Esophagus squamous epithelium (tissue), 4 donors: ENCODE measurements at regions not wholly inside any gene's neighbourhood (a gene's known extent, or its start where the extent isn't known, plus 50 kb on each side); places are given as distances from the start of the nearest gene placed in this dataset.

Source experiments
- CTCF ChIP-seq, 6 experiments: fragments of 450-650 bp in 4 of 6; fragments of 200-600 bp in 2 of 6; sonication (generic) in 2 of 6; IDR thresholded peaks; one replicate each; pipeline ENCODE4 v1.5.1; 2016 to 2019; ENCODE audit warnings: antibody characterized with exemption in 6 of 6, mild to moderate bottlenecking in 4 of 6, moderate library complexity in 4 of 6
- POLR2A ChIP-seq, 4 donors: fragments of 450-650 bp; IDR thresholded peaks; one replicate each; pipeline ENCODE4 v1.6.1; 2017; ENCODE audit warnings: antibody characterized with exemption in 4 of 4, mild to moderate bottlenecking in 4 of 4, moderate library complexity in 3 of 4

- no peak for TF ChIP-seq POLR2A (IDR thresholded peaks at IDR 0.05)
- TF ChIP-seq CTCF (IDR thresholded peaks at IDR 0.05) = no peak
These were observed 162.0 kb upstream of the ZP4 start for GRCh38 chr1:238052496-238053266.
